Epithelial cell of esophagus (primary cell): ENCODE measurements at regions not wholly inside any gene's neighbourhood (a gene's known extent, or its start where the extent isn't known, plus 50 kb on each side); places are given as distances from the start of the nearest gene placed in this dataset.

Experiments
- DNase-seq: peaks from one replicate; pipeline ENCODE4 v3.0.0; 2010; ENCODE audit warnings: low read depth
- H3K4me3 ChIP-seq: 2 replicates; pipeline ENCODE4 v1.5.1; 2011; ENCODE audit warnings: mild to moderate bottlenecking, low read length, control low read depth
- TF ChIP-seq, protein P1 (sequence below): IDR thresholded peaks from 2 replicates; pipeline ENCODE4 v1.5.1; 2011; ENCODE audit warnings: low read depth, mild to moderate bottlenecking, low read length, control low read depth, inconsistent platforms; ENCODE audit not compliant: insufficient read depth; ENCODE audit errors: missing control alignments

DNA sequence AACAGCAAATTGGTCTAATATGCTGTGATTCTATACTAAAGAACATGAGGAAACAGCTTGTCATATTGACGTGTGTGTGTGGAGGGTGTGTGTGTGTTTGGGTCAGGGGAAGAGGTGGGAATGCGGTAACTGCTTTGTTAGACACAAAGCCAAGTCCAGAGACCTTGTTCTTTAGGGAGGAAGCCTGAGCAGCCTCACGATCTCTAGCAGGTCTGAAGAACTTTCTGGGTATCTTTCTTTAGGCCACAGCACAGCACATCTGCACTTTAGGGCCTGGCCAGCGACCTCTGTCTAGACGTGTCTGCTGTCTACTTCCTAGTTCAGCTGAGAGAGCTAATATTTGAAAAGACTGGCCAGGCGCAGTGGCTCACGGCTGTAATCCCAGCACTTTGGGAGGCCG is 220.0 kb upstream of the TPRG1 start:
- H3K4me3 ChIP-seq, result no peak overlapping the region
- DNase-seq, result no peak
- TF ChIP-seq, protein P1, sequence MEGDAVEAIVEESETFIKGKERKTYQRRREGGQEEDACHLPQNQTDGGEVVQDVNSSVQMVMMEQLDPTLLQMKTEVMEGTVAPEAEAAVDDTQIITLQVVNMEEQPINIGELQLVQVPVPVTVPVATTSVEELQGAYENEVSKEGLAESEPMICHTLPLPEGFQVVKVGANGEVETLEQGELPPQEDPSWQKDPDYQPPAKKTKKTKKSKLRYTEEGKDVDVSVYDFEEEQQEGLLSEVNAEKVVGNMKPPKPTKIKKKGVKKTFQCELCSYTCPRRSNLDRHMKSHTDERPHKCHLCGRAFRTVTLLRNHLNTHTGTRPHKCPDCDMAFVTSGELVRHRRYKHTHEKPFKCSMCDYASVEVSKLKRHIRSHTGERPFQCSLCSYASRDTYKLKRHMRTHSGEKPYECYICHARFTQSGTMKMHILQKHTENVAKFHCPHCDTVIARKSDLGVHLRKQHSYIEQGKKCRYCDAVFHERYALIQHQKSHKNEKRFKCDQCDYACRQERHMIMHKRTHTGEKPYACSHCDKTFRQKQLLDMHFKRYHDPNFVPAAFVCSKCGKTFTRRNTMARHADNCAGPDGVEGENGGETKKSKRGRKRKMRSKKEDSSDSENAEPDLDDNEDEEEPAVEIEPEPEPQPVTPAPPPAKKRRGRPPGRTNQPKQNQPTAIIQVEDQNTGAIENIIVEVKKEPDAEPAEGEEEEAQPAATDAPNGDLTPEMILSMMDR, result no peak

DNA sequence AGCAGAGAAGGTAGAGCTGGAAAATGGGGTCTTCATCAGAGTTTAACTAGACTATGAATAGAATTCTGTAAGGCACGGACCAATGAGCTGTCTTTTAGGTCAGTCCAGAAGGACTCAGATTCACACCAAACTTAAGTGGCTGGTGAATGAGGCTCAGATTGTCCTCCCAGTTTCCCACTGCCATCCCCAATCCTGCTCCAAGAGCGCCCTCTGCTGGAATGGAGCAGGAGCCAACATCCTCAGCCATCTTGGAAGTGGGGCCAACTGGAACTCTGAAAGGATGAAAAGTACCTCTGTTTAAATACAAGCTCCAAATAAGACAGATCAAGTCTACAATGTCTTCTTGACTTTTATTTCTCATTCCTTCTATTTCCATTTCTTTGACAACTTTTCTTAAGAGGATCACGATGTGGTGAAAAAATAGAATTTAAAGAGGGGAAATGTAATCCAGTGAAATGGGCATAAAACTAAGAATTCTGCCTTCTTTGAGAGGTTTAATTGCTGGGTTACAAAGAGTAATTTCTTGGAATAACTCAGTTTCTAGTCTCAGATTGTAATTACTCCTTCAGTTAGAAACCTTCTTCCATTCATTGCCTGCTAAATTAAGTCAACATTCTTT is 217.1 kb upstream of the TPRG1 start:
- DNase-seq, result peak; percentile 88
- TF ChIP-seq, protein P1, result peak; percentile 97
- no peak overlapping the region for H3K4me3 ChIP-seq

DNA sequence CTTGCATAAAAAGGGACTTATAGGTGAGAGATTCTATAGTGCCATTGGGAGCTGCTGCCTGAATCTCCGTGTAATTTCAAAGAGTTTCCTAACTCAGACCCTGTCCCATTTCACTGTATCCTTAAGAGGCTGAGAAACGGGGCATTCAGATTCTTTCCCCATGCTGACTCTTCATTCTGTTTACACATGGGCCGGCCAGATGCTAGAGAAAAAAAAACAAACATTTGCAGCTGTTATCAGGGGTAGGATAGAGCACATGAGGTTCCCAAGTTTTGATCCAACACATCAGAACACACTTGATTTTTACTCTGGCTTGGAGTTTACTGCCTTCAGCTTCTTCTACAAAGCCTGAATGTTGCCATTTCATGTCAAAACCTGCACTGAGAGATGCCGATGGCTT is 215.9 kb upstream of the TPRG1 start:
- H3K4me3 ChIP-seq, result no peak overlapping the region
- DNase-seq, result no peak
- TF ChIP-seq, protein P1, result no peak

DNA sequence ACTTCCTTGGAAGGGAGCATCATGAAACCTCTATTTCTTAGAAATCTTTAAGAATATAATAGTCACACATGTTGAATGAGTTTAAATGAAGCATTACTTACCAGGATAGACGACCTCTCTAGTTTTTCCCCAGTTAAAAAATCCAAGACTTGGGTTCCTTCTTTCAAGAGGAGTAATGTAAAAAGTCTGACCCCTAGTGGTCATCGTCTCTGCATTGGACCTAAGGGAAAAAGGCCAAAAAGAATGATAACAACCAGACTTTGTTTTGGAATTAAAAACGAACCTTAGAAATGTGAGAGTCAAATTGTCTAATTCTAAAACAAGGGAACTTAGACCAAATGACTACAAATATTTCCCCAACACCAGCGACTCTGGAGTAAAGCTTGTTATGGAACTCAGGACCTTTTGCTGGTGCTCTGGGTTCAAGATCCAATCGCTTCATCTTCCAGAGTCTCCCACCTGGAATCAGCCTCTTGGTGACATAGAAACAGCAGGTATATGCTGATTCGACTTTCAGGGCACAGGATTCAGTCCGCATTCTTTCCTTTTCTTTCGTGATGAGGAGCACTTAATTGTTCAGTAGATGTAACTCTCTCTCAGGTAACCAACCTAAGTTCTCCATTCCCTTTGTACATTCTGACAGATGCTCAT is 214.8 kb upstream of the TPRG1 start:
- TF ChIP-seq, protein P1, result peak; percentile 74
- peak; percentile 65 for DNase-seq
- no peak overlapping the region for H3K4me3 ChIP-seq

DNA sequence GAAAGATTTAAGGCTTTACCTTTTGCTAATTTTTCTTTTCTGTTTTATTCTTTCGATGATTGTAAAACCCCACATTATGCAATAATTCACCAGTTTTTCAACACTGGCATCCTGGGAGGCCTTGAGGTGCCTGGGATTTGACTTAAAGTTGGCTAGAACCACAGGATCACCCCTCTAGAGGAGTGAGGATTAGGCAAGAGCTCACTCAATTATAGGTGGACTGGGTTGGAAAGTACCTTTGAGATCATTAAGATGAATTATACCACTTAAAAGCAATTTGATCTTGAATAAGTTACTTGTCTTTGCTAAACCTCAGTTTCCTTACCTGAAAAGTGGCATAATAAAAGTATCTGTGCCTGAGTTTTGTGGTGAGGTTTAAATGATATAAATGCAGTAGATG is 212.8 kb upstream of the TPRG1 start:
- H3K4me3 ChIP-seq, result no peak overlapping the region
- TF ChIP-seq, protein P1, result no peak
- DNase-seq, result no peak

DNA sequence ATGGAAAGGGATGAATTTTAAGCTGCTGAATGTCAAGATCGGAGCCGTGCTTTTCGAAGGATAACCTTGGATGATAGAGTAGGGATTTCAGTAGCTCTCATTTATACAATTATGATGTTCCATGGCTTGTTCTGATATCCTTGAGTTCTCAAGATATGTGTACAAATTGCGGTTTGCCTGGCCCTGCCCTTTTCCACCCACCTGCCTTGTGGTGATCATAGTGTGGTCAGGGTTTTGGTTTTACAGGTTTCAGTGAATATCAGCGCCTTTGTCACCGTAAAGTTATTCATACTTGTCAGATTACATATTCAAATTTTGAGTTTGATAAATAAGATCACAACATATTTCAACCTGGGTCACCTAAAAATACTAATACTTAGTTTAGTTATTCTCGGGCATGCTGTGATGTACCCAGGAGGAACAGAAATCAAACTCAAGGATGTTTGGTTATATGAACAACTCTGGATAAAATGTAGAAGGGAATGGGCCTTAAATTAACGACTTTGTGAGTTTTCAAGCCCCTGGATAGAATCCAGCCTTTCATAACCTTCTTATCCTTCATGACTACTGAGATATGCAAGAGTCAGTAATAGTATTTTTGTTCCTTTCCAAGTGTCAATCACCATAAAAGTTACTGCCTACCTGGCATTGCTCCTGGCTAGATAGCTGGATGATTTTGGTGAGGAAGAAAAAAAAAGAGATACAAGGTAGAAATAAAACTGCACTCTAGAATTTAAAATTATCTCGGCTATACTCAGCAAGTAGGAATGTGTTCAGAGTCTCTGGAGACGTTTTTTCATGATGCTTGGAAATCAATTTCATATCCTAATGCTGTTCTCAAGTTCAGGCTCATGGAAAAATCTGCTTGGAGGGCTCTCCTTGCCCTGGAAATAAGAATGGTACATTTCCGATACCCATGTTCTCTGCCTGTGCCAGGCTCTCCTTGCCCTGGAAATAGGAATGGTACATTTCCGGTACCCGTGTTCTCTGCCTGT is 209.2 kb upstream of the TPRG1 start:
- TF ChIP-seq, protein P1, result no peak
- DNase-seq, result no peak

More for the DNA sequence above, 209.2 kb upstream of the TPRG1 start:
- H3K4me3 ChIP-seq, result no peak overlapping the region
